ENCODE measurements at regions not wholly inside any gene's neighbourhood (a gene's known extent, or its start where the extent isn't known, plus 50 kb on each side); places are given as distances from the start of the nearest gene placed in this dataset.

DNA sequence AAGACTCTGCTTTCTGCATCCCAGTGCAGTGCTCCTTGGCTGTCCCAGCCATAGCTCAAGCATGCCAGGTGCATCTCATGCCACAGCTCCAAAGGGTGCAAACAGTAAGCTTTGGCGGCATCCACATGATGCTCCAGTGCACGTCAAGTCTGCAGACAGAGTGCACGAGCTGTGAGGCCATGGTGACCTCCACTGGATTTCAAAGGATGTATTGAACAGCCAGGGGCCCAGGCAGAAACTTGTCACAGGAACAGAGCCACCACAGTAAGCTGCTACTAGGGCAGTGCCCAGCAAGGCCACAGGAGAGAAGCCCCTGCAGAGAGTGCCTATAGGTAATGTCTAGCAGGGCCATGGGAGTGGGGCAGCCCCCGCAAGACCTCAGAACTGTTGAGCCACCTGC is 206.8 kb upstream of the DDI1 start:
- ChIA-PET POLR2A (ENCODE audit: unreplicated experiment) (no interaction called here), CTCF (no interaction called here)
- H3K4me1 ChIP-seq (replicated peaks; ENCODE audit: insufficient read depth) = no peaks in the 10 kb centered on the region
- no peaks in the 10 kb centered on the region for H4K20me1 ChIP-seq (ENCODE audit: insufficient read depth)
- no peak for DNase-seq
- H3K27me3 ChIP-seq (ENCODE audit: insufficient read depth, low read depth) = no peaks in the 10 kb centered on the region
- H3K36me3 ChIP-seq (ENCODE audit: low read depth) = no peaks in the 10 kb centered on the region
- no peak overlapping the region for H2AFZ ChIP-seq
- H3K9me2 ChIP-seq (ENCODE audit: insufficient read depth) = no peaks in the 10 kb centered on the region
- no TSS peak for BruUV-seq (replicated peaks)
- no peaks in the 10 kb centered on the region for H3F3A ChIP-seq (ENCODE audit: insufficient read depth, low read depth)
- no peak for TF ChIP-seq EZH2 (IDR thresholded peaks at IDR 0.05; ENCODE audit: low read depth)
- TF ChIP-seq, protein P1, sequence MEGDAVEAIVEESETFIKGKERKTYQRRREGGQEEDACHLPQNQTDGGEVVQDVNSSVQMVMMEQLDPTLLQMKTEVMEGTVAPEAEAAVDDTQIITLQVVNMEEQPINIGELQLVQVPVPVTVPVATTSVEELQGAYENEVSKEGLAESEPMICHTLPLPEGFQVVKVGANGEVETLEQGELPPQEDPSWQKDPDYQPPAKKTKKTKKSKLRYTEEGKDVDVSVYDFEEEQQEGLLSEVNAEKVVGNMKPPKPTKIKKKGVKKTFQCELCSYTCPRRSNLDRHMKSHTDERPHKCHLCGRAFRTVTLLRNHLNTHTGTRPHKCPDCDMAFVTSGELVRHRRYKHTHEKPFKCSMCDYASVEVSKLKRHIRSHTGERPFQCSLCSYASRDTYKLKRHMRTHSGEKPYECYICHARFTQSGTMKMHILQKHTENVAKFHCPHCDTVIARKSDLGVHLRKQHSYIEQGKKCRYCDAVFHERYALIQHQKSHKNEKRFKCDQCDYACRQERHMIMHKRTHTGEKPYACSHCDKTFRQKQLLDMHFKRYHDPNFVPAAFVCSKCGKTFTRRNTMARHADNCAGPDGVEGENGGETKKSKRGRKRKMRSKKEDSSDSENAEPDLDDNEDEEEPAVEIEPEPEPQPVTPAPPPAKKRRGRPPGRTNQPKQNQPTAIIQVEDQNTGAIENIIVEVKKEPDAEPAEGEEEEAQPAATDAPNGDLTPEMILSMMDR (conservative IDR thresholded peaks at IDR 0.05) = no peak
- H3K79me2 ChIP-seq (ENCODE audit: low read depth) = no peaks in the 10 kb centered on the region
- no peak overlapping the region for H3K4me2 ChIP-seq
- intact Hi-C loops (cut with micrococcal nuclease; ENCODE audit: unreplicated experiment) = no loop called here
- H3K9me3 ChIP-seq (ENCODE audit: insufficient read depth, low read depth) = peaks cover 6% of the 10 kb centered on the region; the same call in 1 of the 2 replicates
- no peak overlapping the region for H3K27ac ChIP-seq
- no peak overlapping the region for H3K4me3 ChIP-seq

DNA sequence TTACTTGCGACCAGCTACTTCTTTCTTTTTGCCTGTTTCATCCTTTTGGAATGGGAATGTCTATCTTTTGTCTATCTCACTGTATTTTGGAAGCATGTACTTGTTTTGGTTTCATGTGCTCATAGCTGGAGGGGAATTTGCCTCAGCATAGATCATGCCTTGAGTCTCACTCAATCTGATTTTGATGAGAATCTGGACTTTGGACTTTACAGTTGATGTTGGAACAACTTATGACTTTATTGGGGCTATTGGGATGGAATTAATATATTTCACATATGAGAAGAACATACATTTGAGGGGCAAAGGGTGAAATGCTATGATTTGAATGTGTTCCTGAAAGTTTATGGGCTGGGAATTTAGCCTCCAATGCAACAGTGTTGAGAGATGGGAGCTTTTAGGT is 206.2 kb upstream of the DDI1 start:
- peaks cover 6% of the 10 kb centered on the region; the same call in 1 of the 2 replicates for H3K9me3 ChIP-seq (ENCODE audit: insufficient read depth, low read depth)
- H3K9me2 ChIP-seq (ENCODE audit: insufficient read depth) = no peaks in the 10 kb centered on the region
- H4K20me1 ChIP-seq (ENCODE audit: insufficient read depth) = no peaks in the 10 kb centered on the region
- TF ChIP-seq, protein P1 (conservative IDR thresholded peaks at IDR 0.05) = no peak
- TF ChIP-seq EZH2 (IDR thresholded peaks at IDR 0.05; ENCODE audit: low read depth) = no peak
- H3K27me3 ChIP-seq (ENCODE audit: insufficient read depth, low read depth) = no peaks in the 10 kb centered on the region
- ChIA-PET POLR2A (ENCODE audit: unreplicated experiment) (no interaction called here), CTCF (interaction anchor here (0.6 kb wide), 1 partner anchor 193 kb away, joined by 3 read pairs; no protein-coding TSS in a partner anchor)
- no peak for DNase-seq
- H3K4me1 ChIP-seq (replicated peaks; ENCODE audit: insufficient read depth) = no peaks in the 10 kb centered on the region
- no peak overlapping the region for H2AFZ ChIP-seq
- H3K27ac ChIP-seq = no peak overlapping the region
- no peak overlapping the region for H3K4me3 ChIP-seq
- intact Hi-C loops (cut with micrococcal nuclease; ENCODE audit: unreplicated experiment) = no loop called here
- no peak overlapping the region for H3K4me2 ChIP-seq
- no TSS peak for BruUV-seq (replicated peaks)
- no peaks in the 10 kb centered on the region for H3F3A ChIP-seq (ENCODE audit: insufficient read depth, low read depth)
- no peaks in the 10 kb centered on the region for H3K36me3 ChIP-seq (ENCODE audit: low read depth)
- no peaks in the 10 kb centered on the region for H3K79me2 ChIP-seq (ENCODE audit: low read depth)

DNA sequence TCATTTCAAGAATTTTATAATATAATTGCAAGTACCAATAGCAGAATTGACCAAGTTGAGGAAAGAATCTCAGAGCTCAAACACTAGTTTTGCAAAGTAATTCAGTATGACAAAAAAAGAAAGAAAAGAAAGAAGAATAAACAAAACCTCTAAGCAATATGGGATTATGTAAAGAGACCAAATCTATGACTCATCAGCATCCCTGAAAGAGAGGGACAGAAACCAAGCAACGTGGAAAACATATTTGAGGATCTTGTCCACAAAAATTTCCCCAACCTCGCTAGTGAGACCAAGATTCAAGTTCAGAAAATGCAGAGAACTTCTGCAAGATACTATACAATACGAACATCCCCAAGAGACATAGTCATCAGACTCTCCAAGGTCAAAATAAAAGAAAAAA is 203.7 kb upstream of the DDI1 start:
- CTCF ChIA-PET = no interaction called here
- H3K27ac ChIP-seq = no peak overlapping the region
- no TSS peak for BruUV-seq (replicated peaks)
- TF ChIP-seq, protein P1 (conservative IDR thresholded peaks at IDR 0.05) = no peak
- no peak for TF ChIP-seq EZH2 (IDR thresholded peaks at IDR 0.05; ENCODE audit: low read depth)
- no peaks in the 10 kb centered on the region for H4K20me1 ChIP-seq (ENCODE audit: insufficient read depth)
- DNase-seq = peak in 1 of 2 experiments; percentile 31
- H3K27me3 ChIP-seq (ENCODE audit: insufficient read depth, low read depth) = no peaks in the 10 kb centered on the region
- no peaks in the 10 kb centered on the region for H3K79me2 ChIP-seq (ENCODE audit: low read depth)
- intact Hi-C loops (cut with micrococcal nuclease; ENCODE audit: unreplicated experiment) = no loop called here
- H3K4me1 ChIP-seq (replicated peaks; ENCODE audit: insufficient read depth) = no peaks in the 10 kb centered on the region
- peaks cover 6% of the 10 kb centered on the region; the same call in 1 of the 2 replicates for H3K9me3 ChIP-seq (ENCODE audit: insufficient read depth, low read depth)
- no peaks in the 10 kb centered on the region for H3F3A ChIP-seq (ENCODE audit: insufficient read depth, low read depth)
- no peaks in the 10 kb centered on the region for H3K9me2 ChIP-seq (ENCODE audit: insufficient read depth)
- H3K4me3 ChIP-seq = no peak overlapping the region
- no peaks in the 10 kb centered on the region for H3K36me3 ChIP-seq (ENCODE audit: low read depth)
- POLR2A ChIA-PET (ENCODE audit: unreplicated experiment) = no interaction called here
- H3K4me2 ChIP-seq = no peak overlapping the region
- H2AFZ ChIP-seq = no peak overlapping the region

Data from PC-9 (cell line).